Glutamatergic neuron (in vitro differentiated cells): ENCODE measurements at regions not wholly inside any gene's neighbourhood (a gene's known extent, or its start where the extent isn't known, plus 50 kb on each side); places are given as distances from the start of the nearest gene placed in this dataset.
"Not testable (repeated sequence)": the region's sequence is repeated elsewhere in the genome, so short reads cannot be mapped to it uniquely, and the experiment has no call there.

Experiments used
- DNase-seq: peaks from one replicate; pipeline ENCODE4 v3.0.0; 2022
- H3K27ac Mint-ChIP-seq: one replicate; pipeline ENCODE4 v1.8.0; 2020; ENCODE audit warnings: mild to moderate bottlenecking, mixed read lengths, inconsistent platforms; ENCODE audit not compliant: unreplicated experiment
- H3K27me3 Mint-ChIP-seq: one replicate; pipeline ENCODE4 v1.8.0; 2020; ENCODE audit warnings: mild to moderate bottlenecking, moderate library complexity, mixed read lengths, inconsistent platforms; ENCODE audit not compliant: unreplicated experiment
- H3K36me3 Mint-ChIP-seq: one replicate; pipeline ENCODE4 v1.8.0; 2020; ENCODE audit warnings: mild to moderate bottlenecking, mixed read lengths, inconsistent platforms; ENCODE audit not compliant: unreplicated experiment
- H3K4me1 Mint-ChIP-seq: one replicate; pipeline ENCODE4 v1.8.0; 2020; ENCODE audit warnings: mild to moderate bottlenecking, low read depth, mixed read lengths, inconsistent platforms; ENCODE audit not compliant: unreplicated experiment
- H3K4me3 Mint-ChIP-seq: one replicate; pipeline ENCODE4 v1.8.0; 2020; ENCODE audit warnings: mild to moderate bottlenecking, mixed read lengths, inconsistent platforms; ENCODE audit not compliant: unreplicated experiment
- H3K9me3 Mint-ChIP-seq: one replicate; pipeline ENCODE4 v1.8.0; 2020; ENCODE audit warnings: mild to moderate bottlenecking, moderate library complexity, mixed read lengths, inconsistent platforms; ENCODE audit not compliant: unreplicated experiment
- TF ChIP-seq, protein P1 (sequence below): fragments of 200-600 bp; sonication (generic); IDR thresholded peaks from one replicate; pipeline ENCODE4 v1.5.0; 2021; ENCODE audit not compliant: partially characterized antibody, unreplicated experiment

DNA sequence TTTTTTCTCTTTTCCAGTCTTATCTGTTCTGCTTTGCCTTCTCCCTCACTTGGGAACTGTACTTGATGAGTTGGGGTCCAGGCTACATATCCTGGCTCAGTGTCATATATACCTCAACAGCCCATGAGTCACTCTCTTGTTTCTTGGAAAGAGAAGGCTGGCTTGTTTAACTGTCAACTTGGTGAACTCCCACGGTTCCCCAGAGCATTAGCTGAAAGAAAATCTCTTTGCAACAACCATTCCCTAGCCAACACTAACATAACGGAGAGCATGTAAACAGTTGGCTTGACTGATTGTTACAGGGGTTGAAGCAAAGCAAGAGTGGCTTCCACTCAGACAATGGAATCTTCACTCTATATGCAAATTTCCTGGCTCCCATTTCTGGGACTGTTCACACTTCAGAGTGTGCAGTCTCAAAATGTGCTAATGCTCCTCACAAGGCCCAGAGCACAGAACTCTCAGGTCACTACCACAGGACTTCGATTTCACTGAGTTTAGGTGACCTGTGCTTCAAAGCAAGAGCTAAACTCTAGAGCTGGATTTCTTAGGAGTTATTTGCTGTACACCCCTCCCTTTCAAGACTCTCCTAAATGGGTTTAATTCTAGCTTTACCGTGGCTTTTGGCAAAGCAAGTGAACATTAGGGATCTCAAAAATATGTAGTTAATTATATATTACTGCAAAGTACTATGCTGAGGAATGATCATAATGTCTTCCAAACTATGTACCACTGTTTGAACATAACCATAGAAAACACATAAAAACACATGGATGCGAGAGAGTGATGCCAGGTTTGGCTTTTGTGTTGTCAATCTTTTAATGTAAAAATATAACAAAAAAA is 609.8 kb downstream of the RFPL4B start:
- H3K9me3 Mint-ChIP-seq = peaks cover 2% of the 10 kb centered on the region
- H3K27me3 Mint-ChIP-seq = no peaks in the 10 kb centered on the region
- no peak for DNase-seq
- H3K36me3 Mint-ChIP-seq = no peaks in the 10 kb centered on the region
- no peak overlapping the region for H3K27ac Mint-ChIP-seq
- TF ChIP-seq, protein P1, sequence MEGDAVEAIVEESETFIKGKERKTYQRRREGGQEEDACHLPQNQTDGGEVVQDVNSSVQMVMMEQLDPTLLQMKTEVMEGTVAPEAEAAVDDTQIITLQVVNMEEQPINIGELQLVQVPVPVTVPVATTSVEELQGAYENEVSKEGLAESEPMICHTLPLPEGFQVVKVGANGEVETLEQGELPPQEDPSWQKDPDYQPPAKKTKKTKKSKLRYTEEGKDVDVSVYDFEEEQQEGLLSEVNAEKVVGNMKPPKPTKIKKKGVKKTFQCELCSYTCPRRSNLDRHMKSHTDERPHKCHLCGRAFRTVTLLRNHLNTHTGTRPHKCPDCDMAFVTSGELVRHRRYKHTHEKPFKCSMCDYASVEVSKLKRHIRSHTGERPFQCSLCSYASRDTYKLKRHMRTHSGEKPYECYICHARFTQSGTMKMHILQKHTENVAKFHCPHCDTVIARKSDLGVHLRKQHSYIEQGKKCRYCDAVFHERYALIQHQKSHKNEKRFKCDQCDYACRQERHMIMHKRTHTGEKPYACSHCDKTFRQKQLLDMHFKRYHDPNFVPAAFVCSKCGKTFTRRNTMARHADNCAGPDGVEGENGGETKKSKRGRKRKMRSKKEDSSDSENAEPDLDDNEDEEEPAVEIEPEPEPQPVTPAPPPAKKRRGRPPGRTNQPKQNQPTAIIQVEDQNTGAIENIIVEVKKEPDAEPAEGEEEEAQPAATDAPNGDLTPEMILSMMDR = no peak
- H3K4me3 Mint-ChIP-seq = no peak overlapping the region
- H3K4me1 Mint-ChIP-seq = no peaks in the 10 kb centered on the region

DNA sequence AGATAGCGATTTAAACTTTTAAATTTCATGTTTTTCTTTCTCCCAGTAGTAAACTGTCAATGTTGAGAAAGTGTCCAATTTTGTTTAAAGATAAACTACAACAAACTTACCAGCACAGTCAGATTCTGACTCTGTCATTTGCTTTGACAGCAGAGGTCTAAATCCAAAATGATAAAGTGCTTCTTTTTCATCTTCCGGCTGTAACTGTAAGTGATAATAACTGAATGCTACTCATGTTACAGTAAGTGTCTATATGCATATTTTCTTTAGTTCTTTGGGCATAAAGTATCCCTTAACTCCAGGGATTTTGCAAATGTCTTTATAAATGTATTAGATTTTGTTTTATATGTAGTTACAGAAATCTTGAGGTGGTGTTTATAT is 610.4 kb downstream of the RFPL4B start:
- H3K27ac Mint-ChIP-seq = no peak overlapping the region
- H3K4me3 Mint-ChIP-seq = no peak overlapping the region
- no peaks in the 10 kb centered on the region for H3K27me3 Mint-ChIP-seq
- H3K36me3 Mint-ChIP-seq = no peaks in the 10 kb centered on the region
- no peak for DNase-seq
- TF ChIP-seq, protein P1 = no peak
- no peaks in the 10 kb centered on the region for H3K4me1 Mint-ChIP-seq
- peaks cover 2% of the 10 kb centered on the region for H3K9me3 Mint-ChIP-seq

DNA sequence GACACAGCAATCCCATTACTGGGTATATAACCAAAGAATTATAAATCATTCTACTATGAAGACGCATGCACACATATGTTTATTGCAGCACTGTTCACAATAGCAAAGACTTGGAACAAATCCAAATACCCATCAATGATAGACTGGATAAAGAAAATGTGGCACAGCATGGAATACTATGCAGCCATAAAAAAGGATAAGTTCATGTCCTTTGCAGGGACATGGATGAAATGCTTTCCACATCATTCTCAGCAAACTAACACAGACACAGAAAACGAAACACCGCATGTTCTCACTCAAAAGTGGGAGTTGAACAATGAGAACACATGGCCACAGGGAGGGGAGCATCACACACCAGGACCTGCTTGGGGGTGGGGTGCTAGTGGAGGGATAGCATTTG is 613.0 kb downstream of the RFPL4B start:
- not testable (repeated sequence) for H3K27me3 Mint-ChIP-seq, H3K27ac Mint-ChIP-seq, H3K36me3 Mint-ChIP-seq, H3K9me3 Mint-ChIP-seq, H3K4me1 Mint-ChIP-seq, DNase-seq, H3K4me3 Mint-ChIP-seq

DNA sequence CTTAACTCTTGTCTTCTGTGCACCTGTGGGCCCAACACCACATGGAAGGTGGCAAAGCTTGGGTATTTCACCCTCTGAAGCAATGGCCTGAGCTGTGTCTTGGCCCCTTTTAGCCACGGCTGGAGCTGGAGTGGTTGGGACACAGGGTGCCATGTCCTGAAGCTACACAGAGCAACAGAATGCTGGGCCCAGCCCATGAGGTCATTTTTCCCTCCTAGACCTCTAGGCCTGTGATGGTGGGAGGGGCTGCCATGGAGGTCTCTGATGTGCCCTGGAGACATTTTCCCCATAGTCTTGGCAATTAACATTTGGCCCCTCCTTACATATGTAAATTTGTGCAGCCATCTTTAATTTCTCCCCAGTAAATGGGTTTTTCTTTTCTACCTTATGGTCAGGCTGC is 620.8 kb downstream of the RFPL4B start:
- H3K36me3 Mint-ChIP-seq = peaks cover 8% of the 10 kb centered on the region
- no peak overlapping the region for H3K27ac Mint-ChIP-seq
- H3K27me3 Mint-ChIP-seq = peaks cover 1% of the 10 kb centered on the region
- H3K4me1 Mint-ChIP-seq = no peaks in the 10 kb centered on the region
- TF ChIP-seq, protein P1 = no peak
- DNase-seq = no peak
- H3K4me3 Mint-ChIP-seq = no peak overlapping the region
- no peaks in the 10 kb centered on the region for H3K9me3 Mint-ChIP-seq

DNA sequence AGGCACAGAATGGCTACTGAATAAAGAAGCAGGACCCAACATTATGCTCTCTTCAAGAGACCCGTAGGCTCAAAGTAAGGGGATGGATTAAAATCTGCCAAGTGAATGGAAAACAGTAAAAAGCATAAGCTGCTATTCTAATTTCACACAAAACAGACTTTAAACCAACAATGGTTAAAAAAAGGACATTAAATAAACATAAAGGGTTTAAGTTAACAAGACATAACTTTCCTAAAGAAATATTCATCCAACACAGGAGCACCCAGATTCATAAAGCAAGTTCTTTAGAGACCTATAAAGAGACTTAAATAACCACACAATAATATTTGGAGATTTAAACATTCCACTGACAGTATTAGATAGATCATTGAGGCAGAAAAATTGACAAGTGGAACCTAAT is 624.5 kb downstream of the RFPL4B start:
- peaks cover 22% of the 10 kb centered on the region for H3K36me3 Mint-ChIP-seq

DNA sequence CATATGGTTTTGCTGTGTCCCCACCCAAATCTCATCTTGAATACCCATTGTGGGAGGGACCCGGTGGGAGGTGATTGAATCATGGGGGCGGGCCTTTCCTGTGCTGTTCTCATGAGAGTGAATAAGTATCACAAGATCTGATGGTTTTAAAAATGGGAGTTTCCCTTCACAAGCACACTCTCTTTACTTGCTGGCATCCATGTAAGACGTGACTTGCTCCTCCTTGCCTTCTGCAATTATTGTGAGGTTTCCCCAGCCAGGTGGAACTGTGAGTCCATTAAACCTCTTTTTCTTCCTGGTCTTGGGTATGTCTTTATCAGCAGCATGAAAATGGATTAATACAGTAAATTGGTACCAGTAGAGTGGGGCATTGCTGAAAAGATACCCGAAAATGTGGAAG is 627.8 kb downstream of the RFPL4B start:
- DNase-seq, H3K9me3 Mint-ChIP-seq, H3K27ac Mint-ChIP-seq, H3K27me3 Mint-ChIP-seq, H3K4me1 Mint-ChIP-seq, H3K4me3 Mint-ChIP-seq: not testable (repeated sequence)
- H3K36me3 Mint-ChIP-seq = peaks cover 18% of the 10 kb centered on the region

More for the DNA sequence above, 624.5 kb downstream of the RFPL4B start:
- H3K27ac Mint-ChIP-seq = no peak overlapping the region
- H3K9me3 Mint-ChIP-seq = peaks cover 2% of the 10 kb centered on the region
- TF ChIP-seq, protein P1 = no peak
- peaks cover 4% of the 10 kb centered on the region for H3K27me3 Mint-ChIP-seq
- H3K4me3 Mint-ChIP-seq = no peak overlapping the region
- no peaks in the 10 kb centered on the region for H3K4me1 Mint-ChIP-seq
- DNase-seq = no peak

DNA sequence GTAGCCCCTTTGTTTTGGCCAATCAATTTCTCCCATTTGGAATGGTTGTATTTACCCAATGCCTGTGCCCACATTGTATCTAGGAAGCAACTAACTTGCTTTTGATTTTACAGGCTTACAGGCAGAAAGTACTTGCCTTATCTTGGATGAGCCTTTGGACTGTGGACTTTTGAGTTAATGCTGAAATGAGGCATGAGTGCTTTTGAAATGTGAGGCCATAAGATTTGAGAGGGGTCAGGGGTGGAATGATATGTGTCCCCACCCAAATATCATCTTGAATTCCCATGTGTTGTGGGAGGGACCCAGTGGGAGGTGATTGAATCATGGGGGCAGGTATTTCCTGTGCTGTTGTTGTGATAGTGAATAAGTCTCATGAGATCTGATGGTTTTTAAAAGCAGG is 629.4 kb downstream of the RFPL4B start:
- H3K36me3 Mint-ChIP-seq = peaks cover 18% of the 10 kb centered on the region
- H3K4me3 Mint-ChIP-seq, H3K9me3 Mint-ChIP-seq, H3K4me1 Mint-ChIP-seq, H3K27ac Mint-ChIP-seq, DNase-seq, H3K27me3 Mint-ChIP-seq: not testable (repeated sequence)
